ENCODE measurements at regions not wholly inside any gene's neighbourhood (a gene's known extent, or its start where the extent isn't known, plus 50 kb on each side); places are given as distances from the start of the nearest gene placed in this dataset.

DNA sequence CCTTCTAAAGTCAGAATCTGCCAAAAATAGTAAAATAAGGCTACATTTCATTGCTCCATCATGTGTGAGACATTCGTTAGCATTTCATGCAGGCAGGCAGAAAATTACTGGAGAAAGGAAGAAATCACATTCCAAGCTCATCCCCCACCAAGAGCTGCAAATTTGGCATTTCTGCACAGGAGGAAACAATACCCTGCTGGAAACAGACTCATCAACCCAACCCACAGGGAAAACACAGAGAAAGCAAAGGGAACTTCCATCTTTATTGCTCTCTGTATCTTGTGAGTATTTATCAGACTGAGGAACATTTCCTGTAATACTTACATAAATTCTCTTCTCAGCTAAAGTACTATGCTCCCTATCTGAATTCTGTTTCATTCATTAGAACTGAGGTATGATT, 95.7 kb downstream of the KCTD12 start:
- TF ChIP-seq, protein P1, sequence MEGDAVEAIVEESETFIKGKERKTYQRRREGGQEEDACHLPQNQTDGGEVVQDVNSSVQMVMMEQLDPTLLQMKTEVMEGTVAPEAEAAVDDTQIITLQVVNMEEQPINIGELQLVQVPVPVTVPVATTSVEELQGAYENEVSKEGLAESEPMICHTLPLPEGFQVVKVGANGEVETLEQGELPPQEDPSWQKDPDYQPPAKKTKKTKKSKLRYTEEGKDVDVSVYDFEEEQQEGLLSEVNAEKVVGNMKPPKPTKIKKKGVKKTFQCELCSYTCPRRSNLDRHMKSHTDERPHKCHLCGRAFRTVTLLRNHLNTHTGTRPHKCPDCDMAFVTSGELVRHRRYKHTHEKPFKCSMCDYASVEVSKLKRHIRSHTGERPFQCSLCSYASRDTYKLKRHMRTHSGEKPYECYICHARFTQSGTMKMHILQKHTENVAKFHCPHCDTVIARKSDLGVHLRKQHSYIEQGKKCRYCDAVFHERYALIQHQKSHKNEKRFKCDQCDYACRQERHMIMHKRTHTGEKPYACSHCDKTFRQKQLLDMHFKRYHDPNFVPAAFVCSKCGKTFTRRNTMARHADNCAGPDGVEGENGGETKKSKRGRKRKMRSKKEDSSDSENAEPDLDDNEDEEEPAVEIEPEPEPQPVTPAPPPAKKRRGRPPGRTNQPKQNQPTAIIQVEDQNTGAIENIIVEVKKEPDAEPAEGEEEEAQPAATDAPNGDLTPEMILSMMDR (conservative IDR thresholded peaks at IDR 0.05): no peak
- TF ChIP-seq EZH2 (IDR thresholded peaks at IDR 0.05; ENCODE audit: low read depth): no peak

GRCh38 chr13:76783798-76784197, 102.4 kb downstream of the KCTD12 start:
- ChIA-PET POLR2A (ENCODE audit: unreplicated experiment) (no interaction called here), CTCF (no interaction called here)
- no peaks in the 10 kb centered on the region for H4K20me1 ChIP-seq (ENCODE audit: insufficient read depth)
- H3K79me2 ChIP-seq (ENCODE audit: low read depth): no peaks in the 10 kb centered on the region
- no peak overlapping the region for H2AFZ ChIP-seq
- H3K9me2 ChIP-seq (ENCODE audit: insufficient read depth): no peaks in the 10 kb centered on the region
- H3K4me1 ChIP-seq (replicated peaks; ENCODE audit: insufficient read depth): no peaks in the 10 kb centered on the region
- no peaks in the 10 kb centered on the region for H3K9me3 ChIP-seq (ENCODE audit: insufficient read depth, low read depth)
- no peaks in the 10 kb centered on the region for H3K27me3 ChIP-seq (ENCODE audit: insufficient read depth, low read depth)
- no peak overlapping the region for H3K27ac ChIP-seq
- BruUV-seq (replicated peaks): no TSS peak
- no peaks in the 10 kb centered on the region for H3K36me3 ChIP-seq (ENCODE audit: low read depth)
- no peak for TF ChIP-seq EZH2 (IDR thresholded peaks at IDR 0.05; ENCODE audit: low read depth)
- TF ChIP-seq, protein P1 (conservative IDR thresholded peaks at IDR 0.05): no peak
- no peak overlapping the region for H3K4me2 ChIP-seq
- H3K4me3 ChIP-seq: no peak overlapping the region
- no peaks in the 10 kb centered on the region for H3F3A ChIP-seq (ENCODE audit: insufficient read depth, low read depth)
- intact Hi-C loops (cut with micrococcal nuclease; ENCODE audit: unreplicated experiment): no loop called here
- DNase-seq: no peak

More for the DNA sequence above, 95.7 kb downstream of the KCTD12 start:
- H3K4me2 ChIP-seq: no peak overlapping the region
- no peak overlapping the region for H2AFZ ChIP-seq
- H3K9me3 ChIP-seq (ENCODE audit: insufficient read depth, low read depth): no peaks in the 10 kb centered on the region
- ChIA-PET POLR2A (ENCODE audit: unreplicated experiment) (no interaction called here), CTCF (no interaction called here)
- no peaks in the 10 kb centered on the region for H4K20me1 ChIP-seq (ENCODE audit: insufficient read depth)
- H3K9me2 ChIP-seq (ENCODE audit: insufficient read depth): no peaks in the 10 kb centered on the region
- no peaks in the 10 kb centered on the region for H3K27me3 ChIP-seq (ENCODE audit: insufficient read depth, low read depth)
- H3F3A ChIP-seq (ENCODE audit: insufficient read depth, low read depth): no peaks in the 10 kb centered on the region
- no peaks in the 10 kb centered on the region for H3K4me1 ChIP-seq (replicated peaks; ENCODE audit: insufficient read depth)
- no peak overlapping the region for H3K4me3 ChIP-seq
- intact Hi-C loops (cut with micrococcal nuclease; ENCODE audit: unreplicated experiment): no loop called here
- H3K27ac ChIP-seq: no peak overlapping the region
- DNase-seq: no peak
- BruUV-seq (replicated peaks): no TSS peak
- H3K36me3 ChIP-seq (ENCODE audit: low read depth): no peaks in the 10 kb centered on the region
- no peaks in the 10 kb centered on the region for H3K79me2 ChIP-seq (ENCODE audit: low read depth)

GRCh38 chr13:76778853-76779252, 107.4 kb downstream of the KCTD12 start:
- no peak overlapping the region for H3K27ac ChIP-seq
- ChIA-PET CTCF (no interaction called here), POLR2A (ENCODE audit: unreplicated experiment) (no interaction called here)
- H4K20me1 ChIP-seq (ENCODE audit: insufficient read depth): no peaks in the 10 kb centered on the region
- intact Hi-C loops (cut with micrococcal nuclease; ENCODE audit: unreplicated experiment): no loop called here
- no peaks in the 10 kb centered on the region for H3K4me1 ChIP-seq (replicated peaks; ENCODE audit: insufficient read depth)
- H3K36me3 ChIP-seq (ENCODE audit: low read depth): no peaks in the 10 kb centered on the region
- no peaks in the 10 kb centered on the region for H3F3A ChIP-seq (ENCODE audit: insufficient read depth, low read depth)
- no peaks in the 10 kb centered on the region for H3K79me2 ChIP-seq (ENCODE audit: low read depth)
- no peak for DNase-seq
- no peak for TF ChIP-seq EZH2 (IDR thresholded peaks at IDR 0.05; ENCODE audit: low read depth)
- TF ChIP-seq, protein P1 (conservative IDR thresholded peaks at IDR 0.05): no peak
- no peak overlapping the region for H2AFZ ChIP-seq
- no peaks in the 10 kb centered on the region for H3K27me3 ChIP-seq (ENCODE audit: insufficient read depth, low read depth)
- BruUV-seq (replicated peaks): no TSS peak
- H3K9me3 ChIP-seq (ENCODE audit: insufficient read depth, low read depth): no peaks in the 10 kb centered on the region
- no peaks in the 10 kb centered on the region for H3K9me2 ChIP-seq (ENCODE audit: insufficient read depth)
- no peak overlapping the region for H3K4me3 ChIP-seq
- H3K4me2 ChIP-seq: no peak overlapping the region
